ENCODE measurements at regions not wholly inside any gene's neighbourhood (a gene's known extent, or its start where the extent isn't known, plus 50 kb on each side); places are given as distances from the start of the nearest gene placed in this dataset.

DNA sequence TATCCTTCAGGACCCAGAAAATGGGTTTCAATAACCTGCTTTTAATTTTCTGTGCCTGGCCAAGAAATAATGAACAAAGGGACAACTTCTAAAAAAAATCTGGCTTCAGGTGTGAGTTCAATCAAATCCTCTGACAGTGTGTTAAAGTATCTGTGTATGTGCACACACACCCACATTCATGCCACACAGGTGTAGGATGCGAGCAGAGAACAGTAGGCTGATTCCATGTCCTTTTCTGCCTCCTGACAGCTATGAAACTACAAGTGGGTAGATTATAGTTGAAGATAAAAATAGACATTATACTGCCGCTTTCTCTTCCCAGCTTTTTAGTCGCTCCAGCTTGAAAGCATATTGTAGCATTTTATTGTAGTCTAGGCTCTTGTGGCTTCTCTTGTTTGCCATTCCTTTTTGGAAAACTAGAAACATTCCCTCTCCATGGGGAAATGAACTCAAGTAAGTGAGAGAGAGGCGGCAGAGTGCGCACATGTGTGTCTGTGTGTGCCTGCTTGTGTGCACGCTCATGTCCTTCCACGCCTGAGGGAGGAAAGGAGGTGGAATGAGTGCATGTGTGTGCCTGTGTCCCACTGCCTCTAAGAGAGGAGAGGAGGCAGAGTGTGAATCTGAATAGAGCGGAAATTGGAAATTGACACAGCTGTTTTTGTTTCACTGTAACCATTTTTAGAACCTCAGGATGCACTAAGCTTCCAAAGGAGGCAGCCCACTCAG lies 273.0 kb downstream of the ELAVL2 start:
- H3K9me3 Mint-ChIP-seq (ENCODE audit: unreplicated experiment), result no peaks in the 10 kb centered on the region
- H3K27ac Mint-ChIP-seq (ENCODE audit: low read depth, unreplicated experiment), result no peak overlapping the region
- CTCF ChIA-PET, result interaction anchor here (1.1 kb wide), 1 partner anchor 14 kb away, joined by 3 read pairs; no protein-coding TSS in a partner anchor
- no peaks in the 10 kb centered on the region for H3K27me3 Mint-ChIP-seq (ENCODE audit: insufficient read depth, unreplicated experiment)
- intact Hi-C loops (cut with micrococcal nuclease), result no loop called here
- H3K36me3 Mint-ChIP-seq (ENCODE audit: insufficient read depth, unreplicated experiment), result no peaks in the 10 kb centered on the region
- no peak for DNase-seq (ENCODE audit: unreplicated experiment)
- no TSS peak for BruUV-seq (replicated peaks)
- H3K4me3 Mint-ChIP-seq (ENCODE audit: unreplicated experiment), result no peak overlapping the region
- H3K4me1 Mint-ChIP-seq (ENCODE audit: insufficient read depth, unreplicated experiment), result peaks cover 7% of the 10 kb centered on the region
- POLR2A ChIA-PET, result no interaction called here
- TF ChIP-seq, protein P1, sequence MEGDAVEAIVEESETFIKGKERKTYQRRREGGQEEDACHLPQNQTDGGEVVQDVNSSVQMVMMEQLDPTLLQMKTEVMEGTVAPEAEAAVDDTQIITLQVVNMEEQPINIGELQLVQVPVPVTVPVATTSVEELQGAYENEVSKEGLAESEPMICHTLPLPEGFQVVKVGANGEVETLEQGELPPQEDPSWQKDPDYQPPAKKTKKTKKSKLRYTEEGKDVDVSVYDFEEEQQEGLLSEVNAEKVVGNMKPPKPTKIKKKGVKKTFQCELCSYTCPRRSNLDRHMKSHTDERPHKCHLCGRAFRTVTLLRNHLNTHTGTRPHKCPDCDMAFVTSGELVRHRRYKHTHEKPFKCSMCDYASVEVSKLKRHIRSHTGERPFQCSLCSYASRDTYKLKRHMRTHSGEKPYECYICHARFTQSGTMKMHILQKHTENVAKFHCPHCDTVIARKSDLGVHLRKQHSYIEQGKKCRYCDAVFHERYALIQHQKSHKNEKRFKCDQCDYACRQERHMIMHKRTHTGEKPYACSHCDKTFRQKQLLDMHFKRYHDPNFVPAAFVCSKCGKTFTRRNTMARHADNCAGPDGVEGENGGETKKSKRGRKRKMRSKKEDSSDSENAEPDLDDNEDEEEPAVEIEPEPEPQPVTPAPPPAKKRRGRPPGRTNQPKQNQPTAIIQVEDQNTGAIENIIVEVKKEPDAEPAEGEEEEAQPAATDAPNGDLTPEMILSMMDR (IDR thresholded peaks at IDR 0.05; ENCODE audit: unreplicated experiment), result no peak

- H3K36me3 Mint-ChIP-seq (ENCODE audit: insufficient read depth, unreplicated experiment), result no peaks in the 10 kb centered on the region
- H3K27ac Mint-ChIP-seq (ENCODE audit: low read depth, unreplicated experiment), result no peak overlapping the region
- intact Hi-C loops (cut with micrococcal nuclease), result no loop called here
- no TSS peak for BruUV-seq (replicated peaks)
- H3K4me1 Mint-ChIP-seq (ENCODE audit: insufficient read depth, unreplicated experiment), result peaks cover 7% of the 10 kb centered on the region
- TF ChIP-seq, protein P1 (IDR thresholded peaks at IDR 0.05; ENCODE audit: unreplicated experiment), result no peak
- ChIA-PET CTCF (no interaction called here), POLR2A (no interaction called here)
- no peak overlapping the region for H3K4me3 Mint-ChIP-seq (ENCODE audit: unreplicated experiment)
- no peaks in the 10 kb centered on the region for H3K27me3 Mint-ChIP-seq (ENCODE audit: insufficient read depth, unreplicated experiment)
- no peak for DNase-seq (ENCODE audit: unreplicated experiment)
- no peaks in the 10 kb centered on the region for H3K9me3 Mint-ChIP-seq (ENCODE audit: unreplicated experiment)
These were observed 271.4 kb downstream of the ELAVL2 start for GRCh38 chr9:23554686-23555085.

DNA sequence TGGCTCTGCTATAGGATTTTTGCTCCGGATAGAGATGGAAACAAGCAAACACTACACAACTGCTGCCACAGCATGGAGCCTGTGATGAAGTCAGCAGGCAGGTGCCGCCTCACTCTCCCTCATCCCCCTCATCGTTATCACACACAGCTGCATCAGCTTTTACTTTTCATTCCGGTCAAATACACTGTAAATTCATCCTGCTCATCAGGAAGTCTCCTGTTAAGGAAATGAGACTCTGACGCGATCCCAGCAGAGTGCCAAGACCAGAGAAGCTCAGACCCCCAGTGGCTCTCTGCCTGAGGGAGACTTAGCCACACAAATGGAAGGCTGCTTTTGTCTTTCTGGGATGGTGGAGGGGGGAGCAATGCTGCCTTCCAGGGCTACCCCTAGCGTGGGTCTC lies 270.2 kb downstream of the ELAVL2 start:
- Mint-ChIP-seq H3K36me3 (ENCODE audit: insufficient read depth, unreplicated experiment) (no peaks in the 10 kb centered on the region), H3K4me3 (ENCODE audit: unreplicated experiment) (no peak overlapping the region), H3K27ac (ENCODE audit: low read depth, unreplicated experiment) (no peak overlapping the region), H3K27me3 (ENCODE audit: insufficient read depth, unreplicated experiment) (no peaks in the 10 kb centered on the region), H3K9me3 (ENCODE audit: unreplicated experiment) (no peaks in the 10 kb centered on the region), H3K4me1 (ENCODE audit: insufficient read depth, unreplicated experiment) (peaks cover 7% of the 10 kb centered on the region)
- intact Hi-C loops (cut with micrococcal nuclease), result no loop called here
- TF ChIP-seq, protein P1 (IDR thresholded peaks at IDR 0.05; ENCODE audit: unreplicated experiment), result no peak
- ChIA-PET POLR2A (no interaction called here), CTCF (interaction anchor here (0.7 kb wide), 1 partner anchor 258 kb away, joined by 3 read pairs; no protein-coding TSS in a partner anchor)
- no TSS peak for BruUV-seq (replicated peaks)
- no peak for DNase-seq (ENCODE audit: unreplicated experiment)

- H3K4me1 Mint-ChIP-seq (ENCODE audit: insufficient read depth, unreplicated experiment), result peaks cover 7% of the 10 kb centered on the region
These were observed 269.6 kb downstream of the ELAVL2 start for GRCh38 chr9:23556459-23556858.

More at GRCh38 chr9:23556459-23556858, 269.6 kb downstream of the ELAVL2 start:
- Mint-ChIP-seq H3K9me3 (ENCODE audit: unreplicated experiment) (no peaks in the 10 kb centered on the region), H3K36me3 (ENCODE audit: insufficient read depth, unreplicated experiment) (no peaks in the 10 kb centered on the region), H3K27ac (ENCODE audit: low read depth, unreplicated experiment) (no peak overlapping the region), H3K27me3 (ENCODE audit: insufficient read depth, unreplicated experiment) (no peaks in the 10 kb centered on the region), H3K4me3 (ENCODE audit: unreplicated experiment) (no peak overlapping the region)
- ChIA-PET POLR2A (no interaction called here), CTCF (no interaction called here)
- BruUV-seq (replicated peaks), result no TSS peak
- DNase-seq (ENCODE audit: unreplicated experiment), result no peak
- intact Hi-C loops (cut with micrococcal nuclease), result no loop called here
- TF ChIP-seq, protein P1 (IDR thresholded peaks at IDR 0.05; ENCODE audit: unreplicated experiment), result no peak
